Kidney (tissue), 13 donors: ENCODE measurements at regions not wholly inside any gene's neighbourhood (a gene's known extent, or its start where the extent isn't known, plus 50 kb on each side); places are given as distances from the start of the nearest gene placed in this dataset.

Experiments used
- DNase-seq, 5 donors: peaks; one replicate each; pipeline ENCODE4 v3.0.0-alpha.2; 2013 to 2020
- FAIRE-seq: peaks from 2 replicates; lab custom pipeline; 2012; peaks lifted over from hg19 to GRCh38; lab: Jason Lieb, UNC
- H3K27ac ChIP-seq, 2 donors: one replicate each; pipeline ENCODE4 v1.7.0; 2013; ENCODE audit warnings: low read depth in 2 of 2, low read length in 2 of 2, inconsistent platforms in 1 of 2
- H3K27me3 ChIP-seq: one replicate; pipeline ENCODE4 v1.7.1; 2013; ENCODE audit warnings: low read length, inconsistent platforms; ENCODE audit not compliant: control insufficient read depth, insufficient read depth
- H3K36me3 ChIP-seq, 3 donors: one replicate each; pipeline versions ENCODE4 v1.7.0 to v1.7.1; 2013; ENCODE audit warnings: low read length in 3 of 3, control low read depth in 1 of 3, inconsistent platforms in 1 of 3; ENCODE audit not compliant: insufficient read depth in 3 of 3, control insufficient read depth in 2 of 3
- H3K4me1 ChIP-seq, 3 donors: one replicate each; pipeline versions ENCODE4 v1.7.0 to v1.7.1; 2013; ENCODE audit warnings: low read length in 3 of 3, inconsistent platforms in 1 of 3, low read depth in 1 of 3; ENCODE audit not compliant: control insufficient read depth in 2 of 3, insufficient read depth in 2 of 3
- H3K4me3 ChIP-seq, 3 donors: one replicate each; pipeline versions ENCODE4 v1.7.0 to v1.8.1; 2013; ENCODE audit warnings: low read length in 3 of 3, control low read depth in 1 of 3, inconsistent platforms in 1 of 3
- H3K9ac ChIP-seq, 3 donors: one replicate each; pipeline versions ENCODE4 v1.7.0 to v1.7.1; 2013; ENCODE audit warnings: low read length in 3 of 3, control low read depth in 1 of 3, inconsistent platforms in 1 of 3
- H3K9me3 ChIP-seq, 3 donors: one replicate each; pipeline versions ENCODE4 v1.7.0 to v1.7.1; 2013; ENCODE audit warnings: low read length in 3 of 3, control low read depth in 1 of 3, inconsistent platforms in 1 of 3; ENCODE audit not compliant: control insufficient read depth in 2 of 3, insufficient read depth in 1 of 3
- CTCF ChIP-seq: IDR thresholded peaks from 3 replicates; pipeline ENCODE4 v1.5.1; 2012; ENCODE audit warnings: mild to moderate bottlenecking, moderate library complexity, borderline replicate concordance; ENCODE audit not compliant: insufficient read depth; ENCODE audit errors: extremely low read depth
- intact Hi-C: fragments of 100-400 bp; cut with DNase I; formaldehyde crosslinking; loops from one replicate; pipeline ENCODE4 v1.11.1; 2022
- donor health status: control.
- donor health status: control.
- donor health status: control.
- donor health status: control.
- donor health status: control.
- donor health status: DM: yes; HTN: yes; CAD: no.
- donor health status: Normal renal cell carcinoma (clear cell type).

GRCh38 chr5:113683211-113683610, 169.7 kb downstream of the YTHDC2 start:
- Histone ChIP-seq H3K4me3 (no peak overlapping the region), H3K36me3 (no peaks in the 10 kb centered on the region), H3K27me3 (no peaks in the 10 kb centered on the region), H3K9ac (no peak overlapping the region), H3K9me3 (no peaks in the 10 kb centered on the region), H3K27ac (no peak overlapping the region), H3K4me1 (no peaks in the 10 kb centered on the region)
- no peak for DNase-seq
- intact Hi-C loops = no loop called here
- no peak for FAIRE-seq
- TF ChIP-seq CTCF = no peak

GRCh38 chr5:113686599-113686998, 173.1 kb downstream of the YTHDC2 start:
- Histone ChIP-seq H3K9me3 (no peaks in the 10 kb centered on the region), H3K9ac (no peak overlapping the region), H3K36me3 (no peaks in the 10 kb centered on the region), H3K27me3 (no peaks in the 10 kb centered on the region), H3K4me1 (no peaks in the 10 kb centered on the region), H3K27ac (no peak overlapping the region), H3K4me3 (no peak overlapping the region)
- DNase-seq (no peak), FAIRE-seq (no peak)
- no peak for TF ChIP-seq CTCF
- intact Hi-C loops = no loop called here

GRCh38 chr5:113689647-113690046, 176.2 kb downstream of the YTHDC2 start:
- no peak for TF ChIP-seq CTCF
- Histone ChIP-seq H3K9ac (no peak overlapping the region), H3K4me1 (no peaks in the 10 kb centered on the region), H3K27ac (no peak overlapping the region), H3K4me3 (no peak overlapping the region), H3K9me3 (no peaks in the 10 kb centered on the region), H3K36me3 (no peaks in the 10 kb centered on the region), H3K27me3 (no peaks in the 10 kb centered on the region)
- DNase-seq = peak in 2 of 5 donors; percentile 67 to 84
- intact Hi-C loops = no loop called here
- FAIRE-seq = no peak

- no peaks in the 10 kb centered on the region for H3K4me1 ChIP-seq
- H3K9me3 ChIP-seq = no peaks in the 10 kb centered on the region
- H3K9ac ChIP-seq = no peak overlapping the region
- intact Hi-C loops = no loop called here
- H3K4me3 ChIP-seq = no peak overlapping the region
- FAIRE-seq (no peak), DNase-seq (no peak)
- H3K36me3 ChIP-seq = no peaks in the 10 kb centered on the region
- no peak for TF ChIP-seq CTCF
- no peaks in the 10 kb centered on the region for H3K27me3 ChIP-seq
- H3K27ac ChIP-seq = no peak overlapping the region
Measured at GRCh38 chr5:113692466-113692865, 179.0 kb downstream of the YTHDC2 start.
